H1 (cell line): ENCODE measurements at regions not wholly inside any gene's neighbourhood (a gene's known extent, or its start where the extent isn't known, plus 50 kb on each side); places are given as distances from the start of the nearest gene placed in this dataset.

Source experiments
- CTCF ChIA-PET: fragments of 300-600 bp; sonication (Branson Sonifier 250); formaldehyde crosslinking; loops from one replicate; lab custom pipeline; 2021; ENCODE audit not compliant: partially characterized antibody; lab: Charles Lee
- POLR2A ChIA-PET: fragments of 300-600 bp; sonication (Branson Sonifier 250); formaldehyde crosslinking; loops from one replicate; lab custom pipeline; 2021; ENCODE audit warnings: inconsistent platforms; ENCODE audit not compliant: partially characterized antibody; lab: Charles Lee
- DNase-seq, 2 experiments: peaks; one replicate each; pipeline versions ENCODE4 v3.0.0 to v3.0.0-alpha.2; 2010 to 2022; ENCODE audit warnings: low spot score in 2 of 2, low read depth in 1 of 2, mixed read lengths in 1 of 2
- FAIRE-seq: peaks from 2 replicates; lab custom pipeline; 2011; peaks lifted over from hg19 to GRCh38; lab: Jason Lieb, UNC
- H2AFZ ChIP-seq: 2 replicates; pipeline ENCODE4 v1.8.1; 2012; ENCODE audit warnings: low read length, inconsistent platforms
- H2AK5ac ChIP-seq: 2 replicates; pipeline ENCODE4 v1.6.1; 2013; ENCODE audit warnings: low read depth, low read length
- H2BK120ac ChIP-seq: replicated peaks from 2 replicates; pipeline ENCODE3; 2013; ENCODE audit warnings: low read depth, low read length, inconsistent platforms
- H2BK12ac ChIP-seq: 2 replicates; pipeline ENCODE4 v1.6.1; 2013; ENCODE audit warnings: low read depth, low read length
- H2BK15ac ChIP-seq: 2 replicates; pipeline ENCODE4 v1.6.1; 2013; ENCODE audit warnings: low read length
- H2BK20ac ChIP-seq: 2 replicates; pipeline ENCODE4 v1.6.1; 2013; ENCODE audit warnings: low read length
- H2BK5ac ChIP-seq: 2 replicates; pipeline ENCODE4 v1.6.1; 2013; ENCODE audit warnings: low read depth, low read length
- H3K14ac ChIP-seq: 2 replicates; pipeline ENCODE4 v1.6.1; 2013; ENCODE audit warnings: inconsistent platforms; ENCODE audit not compliant: insufficient read length
- H3K18ac ChIP-seq: 2 replicates; pipeline ENCODE4 v1.6.1; 2013; ENCODE audit warnings: low read length; ENCODE audit errors: extremely low read depth
- H3K23ac ChIP-seq: 2 replicates; pipeline ENCODE4 v1.6.1; 2013; ENCODE audit warnings: inconsistent platforms; ENCODE audit not compliant: insufficient read length
- H3K23me2 ChIP-seq: 2 replicates; pipeline ENCODE4 v1.6.1; 2013; ENCODE audit warnings: low read depth, low read length
- H3K27ac ChIP-seq: 2 replicates; pipeline ENCODE4 v1.6.1; 2011; ENCODE audit warnings: low read depth, low read length, inconsistent platforms
- H3K27me3 ChIP-seq, 4 experiments: replicated peaks in 1 of 4; 1 replicate in 1 of 4; 2 replicates in 3 of 4; pipeline versions ENCODE4 v1.6.1 to v1.8.1; 2011 to 2013; ENCODE audit warnings: low read length in 3 of 4, mild to moderate bottlenecking in 3 of 4, inconsistent platforms in 2 of 4, mixed read lengths in 2 of 4, moderate library complexity in 1 of 4; ENCODE audit not compliant: control insufficient read depth in 3 of 4, insufficient read depth in 3 of 4; ENCODE audit errors: extremely low read depth in 1 of 4
- H3K36me3 ChIP-seq, 4 experiments: 2 replicates each; pipeline versions ENCODE4 v1.6.1 to v1.8.1; 2011 to 2013; ENCODE audit warnings: mild to moderate bottlenecking in 4 of 4, low read length in 3 of 4, moderate library complexity in 2 of 4, control low read depth in 1 of 4, inconsistent platforms in 1 of 4; ENCODE audit not compliant: insufficient read depth in 4 of 4, control insufficient read depth in 2 of 4
- H3K4ac ChIP-seq: replicated peaks from 2 replicates; pipeline ENCODE3; 2013; ENCODE audit warnings: low read length, low read depth, mixed read lengths, inconsistent platforms; ENCODE audit not compliant: insufficient read length
- H3K4me1 ChIP-seq, 4 experiments: replicated peaks in 1 of 4; 1 replicate in 1 of 4; 2 replicates in 3 of 4; pipeline versions ENCODE4 v1.6.1 to v1.8.1; 2011 to 2013; ENCODE audit warnings: low read length in 3 of 4, inconsistent platforms in 2 of 4, mixed read lengths in 1 of 4; ENCODE audit not compliant: insufficient read depth in 4 of 4, control insufficient read depth in 3 of 4
- H3K4me2 ChIP-seq, 2 experiments: 2 replicates each; pipeline versions ENCODE4 v1.6.1 to v1.8.1; 2011 to 2013; ENCODE audit warnings: low read depth in 2 of 2, low read length in 2 of 2, control low read depth in 1 of 2, inconsistent platforms in 1 of 2, mild to moderate bottlenecking in 1 of 2; ENCODE audit not compliant: insufficient read depth in 1 of 2
- H3K4me3 ChIP-seq, 4 experiments: fragments of 200-600, 300-600 bp in 1 of 4; sonication (generic), shearing (Covaris generic), sonication (Bioruptor Twin) in 1 of 4; 2 replicates each; pipeline versions ENCODE4 v1.5.1 to v1.8.1; 2011 to 2016; ENCODE audit warnings: low read length in 4 of 4, low read depth in 3 of 4, control low read depth in 2 of 4, inconsistent platforms in 2 of 4, mild to moderate bottlenecking in 2 of 4, mixed read lengths in 1 of 4, moderate library complexity in 1 of 4; ENCODE audit not compliant: insufficient read depth in 2 of 4; ENCODE audit errors: extremely low read depth in 1 of 4
- H3K56ac ChIP-seq: replicated peaks from 2 replicates; pipeline ENCODE3; 2013; ENCODE audit warnings: low read depth, mild to moderate bottlenecking, mixed read lengths, low read length, inconsistent platforms; ENCODE audit not compliant: insufficient read length
- H3K79me1 ChIP-seq: 2 replicates; pipeline ENCODE4 v1.6.1; 2013; ENCODE audit warnings: low read depth, low read length, control low read depth
- H3K79me2 ChIP-seq, 2 experiments: 2 replicates each; pipeline versions ENCODE4 v1.6.1 to v1.8.1; 2012 to 2013; ENCODE audit warnings: low read length in 2 of 2, mild to moderate bottlenecking in 2 of 2, inconsistent platforms in 1 of 2; ENCODE audit not compliant: insufficient read depth in 2 of 2, control insufficient read depth in 1 of 2
- H3K9ac ChIP-seq, 4 experiments: replicated peaks in 1 of 4; 1 replicate in 1 of 4; 2 replicates in 3 of 4; pipeline versions ENCODE4 v1.6.1 to v1.8.1; 2011 to 2013; ENCODE audit warnings: low read depth in 3 of 4, low read length in 3 of 4, control low read depth in 2 of 4, mild to moderate bottlenecking in 2 of 4, moderate library complexity in 2 of 4, inconsistent platforms in 1 of 4; ENCODE audit errors: extremely low read depth in 1 of 4
- H3K9me3 ChIP-seq, 2 experiments: 2 replicates each; pipeline versions ENCODE4 v1.6.1 to v1.8.1; 2012 to 2013; ENCODE audit warnings: mild to moderate bottlenecking in 2 of 2, moderate library complexity in 2 of 2, control low read depth in 1 of 2, inconsistent platforms in 1 of 2, low read depth in 1 of 2, low read length in 1 of 2, mixed read lengths in 1 of 2; ENCODE audit not compliant: insufficient read depth in 2 of 2
- H4K20me1 ChIP-seq, 2 experiments: replicated peaks in 1 of 2; 2 replicates each; pipeline versions ENCODE3 to v1.8.1; 2011 to 2013; ENCODE audit warnings: inconsistent platforms in 2 of 2, low read length in 2 of 2, mild to moderate bottlenecking in 1 of 2; ENCODE audit not compliant: insufficient read depth in 2 of 2, control insufficient read depth in 1 of 2
- H4K5ac ChIP-seq: 2 replicates; pipeline ENCODE4 v1.6.1; 2013; ENCODE audit warnings: low read length, low read depth, mixed read lengths, inconsistent platforms; ENCODE audit not compliant: insufficient read length
- H4K8ac ChIP-seq: 2 replicates; pipeline ENCODE4 v1.8.0; 2013; ENCODE audit warnings: mild to moderate bottlenecking, moderate library complexity, low read length, inconsistent platforms; ENCODE audit not compliant: insufficient read depth; ENCODE audit errors: extremely low read depth
- H4K91ac ChIP-seq: replicated peaks from 2 replicates; pipeline ENCODE3; 2013; ENCODE audit warnings: low read length, mixed read lengths, inconsistent platforms; ENCODE audit not compliant: insufficient read length
- CEBPB ChIP-seq: IDR thresholded peaks from 2 replicates; pipeline ENCODE4 v1.6.1; 2012; ENCODE audit warnings: low read depth, low read length
- CREB1 ChIP-seq: IDR thresholded peaks from 2 replicates; pipeline ENCODE4 v1.6.1; 2012; ENCODE audit warnings: inconsistent platforms
- EP300 ChIP-seq, 2 experiments: IDR thresholded peaks; 1 replicate in 1 of 2; 2 replicates in 1 of 2; pipeline ENCODE4 v1.6.1; 2011 to 2012; ENCODE audit warnings: low read depth in 2 of 2, low read length in 2 of 2, mild to moderate bottlenecking in 2 of 2, borderline replicate concordance in 1 of 2, inconsistent platforms in 1 of 2, moderate library complexity in 1 of 2
- GABPA ChIP-seq: IDR thresholded peaks from 2 replicates; pipeline ENCODE4 v1.6.1; 2011; ENCODE audit warnings: mild to moderate bottlenecking, low read length, moderate library complexity, borderline replicate concordance; ENCODE audit not compliant: insufficient read depth
- JUN ChIP-seq: IDR thresholded peaks from 2 replicates; pipeline ENCODE4 v1.6.1; 2011; ENCODE audit warnings: low read depth, mild to moderate bottlenecking, improper control_type of control experiment, low read length
- KDM1A ChIP-seq: fragments of 200-600, 300-600 bp; sonication (generic); IDR thresholded peaks from 2 replicates; pipeline ENCODE4 v1.7.1; 2016; ENCODE audit warnings: mild to moderate bottlenecking, low read length, borderline replicate concordance
- KDM5A ChIP-seq: fragments of 200-600 bp; IDR thresholded peaks from 2 replicates; pipeline ENCODE4 v1.7.1; 2012; ENCODE audit warnings: mild to moderate bottlenecking, low read length, inconsistent platforms, mixed read lengths
- NRF1 ChIP-seq: IDR thresholded peaks from 2 replicates; pipeline ENCODE4 v1.6.1; 2011; ENCODE audit warnings: mild to moderate bottlenecking, low read depth, low read length, improper control_type of control experiment
- SIX5 ChIP-seq: IDR thresholded peaks from 2 replicates; pipeline ENCODE4 v1.6.1; 2011; ENCODE audit warnings: mild to moderate bottlenecking, low read depth, low read length
- SP1 ChIP-seq: IDR thresholded peaks from 2 replicates; pipeline ENCODE4 v1.6.1; 2011; ENCODE audit warnings: low read depth, low read length
- TAF7 ChIP-seq: optimal IDR thresholded peaks from 2 replicates; pipeline ENCODE3; 2011; ENCODE audit warnings: low read depth, mild to moderate bottlenecking, inconsistent platforms, low read length, moderate library complexity, borderline replicate concordance
- WGBS, 2 experiments: shearing (Covaris generic) in 1 of 2; methylation state at CpG; one replicate each; pipeline versions ENCODE4 v1.1.6 to v1.1.7; 2013 to 2015; ENCODE audit warnings: low lambda C conversion rate in 2 of 2, mixed read lengths in 2 of 2, inconsistent platforms in 1 of 2, low coverage in 1 of 2, missing lambda C conversion rate in 1 of 2; ENCODE audit not compliant: insufficient replicate concordance in 2 of 2, insufficient coverage in 1 of 2, insufficient read length in 1 of 2; ENCODE audit errors: extremely low coverage in 1 of 2, missing lambda C conversion rate in 1 of 2; 5-methylcytosine and 5-hydroxymethylcytosine counted together

GRCh38 chr5:176188085-176188484, 50.1 kb upstream of the SIMC1 start:
- no peak overlapping the region for H3K14ac ChIP-seq
- no peak overlapping the region for H4K5ac ChIP-seq
- no peak overlapping the region for H3K56ac ChIP-seq
- H4K20me1 ChIP-seq: no peaks in the 10 kb centered on the region
- H2AK5ac ChIP-seq: no peak overlapping the region
- FAIRE-seq: no peak
- no peak overlapping the region for H4K8ac ChIP-seq
- H3K9me3 ChIP-seq: no peaks in the 10 kb centered on the region
- no peak overlapping the region for H3K4me3 ChIP-seq
- H2BK12ac ChIP-seq: no peak overlapping the region
- H3K79me2 ChIP-seq: no peaks in the 10 kb centered on the region
- no peak overlapping the region for H3K4me2 ChIP-seq
- H3K4me1 ChIP-seq: peaks cover 0 to 4% (median 2%) of the 10 kb centered on the region in 4 experiments; a peak in 1 of 7 replicates
- H3K23me2 ChIP-seq: no peaks in the 10 kb centered on the region
- no peak overlapping the region for H2AFZ ChIP-seq
- H2BK5ac ChIP-seq: no peak overlapping the region
- no peak overlapping the region for H3K9ac ChIP-seq
- no peak overlapping the region for H3K4ac ChIP-seq
- H2BK15ac ChIP-seq: no peak overlapping the region
- POLR2A ChIA-PET: no interaction called here
- no peak overlapping the region for H2BK120ac ChIP-seq
- H3K27ac ChIP-seq: no peak overlapping the region
- no peak overlapping the region for H3K23ac ChIP-seq
- no peak overlapping the region for H4K91ac ChIP-seq
- no peak for DNase-seq
- H2BK20ac ChIP-seq: no peak overlapping the region
- no peaks in the 10 kb centered on the region for H3K36me3 ChIP-seq
- 94% methylated on average over 7 of the region's 7 CpGs; no CpG with 5 or more reads in 1 of the 2 experiments for WGBS, 2 experiments
- no peak overlapping the region for H3K18ac ChIP-seq
- H3K27me3 ChIP-seq: peaks cover 0 to 6% (median 0%) of the 10 kb centered on the region in 4 experiments; a peak in 3 of 7 replicates
- CTCF ChIA-PET: no interaction called here
- H3K79me1 ChIP-seq: no peaks in the 10 kb centered on the region
- TF ChIP-seq KDM5A: no peak
- TF ChIP-seq NRF1: no peak
- TF ChIP-seq EP300 (IDR thresholded peaks at IDR 0.05; ENCODE audit: borderline replicate concordance in 1 of 2, low read depth in 2 of 2, low read length in 2 of 2): no peak
- no peak for TF ChIP-seq SP1
- TF ChIP-seq SIX5: no peak
- no peak for TF ChIP-seq KDM1A
- no peak for TF ChIP-seq CEBPB
- no peak for TF ChIP-seq JUN
- no peak for TF ChIP-seq CREB1
- TF ChIP-seq TAF7: no peak
- TF ChIP-seq GABPA: no peak
